RPMI7951 (cell line): ENCODE measurements at regions not wholly inside any gene's neighbourhood (a gene's known extent, or its start where the extent isn't known, plus 50 kb on each side); places are given as distances from the start of the nearest gene placed in this dataset.
A peak's percentile ranks its signal among the peaks of the same experiment; 100 is the strongest.

Source experiments
- DNase-seq: peaks from one replicate; pipeline ENCODE4 v3.0.0-alpha.2; 2012; ENCODE audit warnings: low read depth

GRCh38 chrX:38991656-38992440 is 190.6 kb downstream of the MID1IP1 start:
- DNase-seq = peak; percentile 13

GRCh38 chrX:38992441-38993096 is 191.3 kb downstream of the MID1IP1 start:
- no peak for DNase-seq

- no peak for DNase-seq
Observed at GRCh38 chrX:38993500-38993899, 192.2 kb downstream of the MID1IP1 start.

- DNase-seq = no peak
Observed at GRCh38 chrX:38999099-38999498, 197.8 kb downstream of the MID1IP1 start.

GRCh38 chrX:38999967-39000745 is 198.9 kb downstream of the MID1IP1 start:
- DNase-seq = peak; percentile 97

GRCh38 chrX:39000802-39001201 is 199.5 kb downstream of the MID1IP1 start:
- DNase-seq = peak; percentile 95

GRCh38 chrX:39002466-39002865 is 201.2 kb downstream of the MID1IP1 start:
- peak; percentile 45 for DNase-seq

GRCh38 chrX:39008549-39008948 is 207.3 kb downstream of the MID1IP1 start:
- no peak for DNase-seq

GRCh38 chrX:39011454-39012221 is 210.4 kb downstream of the MID1IP1 start:
- peak; percentile 62 for DNase-seq

- peak; percentile 62 for DNase-seq
Observed at GRCh38 chrX:39012621-39013111, 211.4 kb downstream of the MID1IP1 start.

- no peak for DNase-seq
Observed at GRCh38 chrX:39016556-39016955, 215.3 kb downstream of the MID1IP1 start.

GRCh38 chrX:39017077-39017476 is 215.8 kb downstream of the MID1IP1 start:
- DNase-seq = no peak

- no peak for DNase-seq
Observed at GRCh38 chrX:39017716-39018115, 216.5 kb downstream of the MID1IP1 start.

GRCh38 chrX:39018541-39018940 is 217.3 kb downstream of the MID1IP1 start:
- DNase-seq = no peak

- DNase-seq = no peak
Observed at GRCh38 chrX:39019056-39019455, 217.8 kb downstream of the MID1IP1 start.

- no peak for DNase-seq
Observed at GRCh38 chrX:39020051-39020669, 218.9 kb downstream of the MID1IP1 start.

- peak; percentile 22 for DNase-seq
Observed at GRCh38 chrX:39022106-39022505, 220.8 kb downstream of the MID1IP1 start.

- no peak for DNase-seq
Observed at GRCh38 chrX:39029221-39029620, 228.0 kb downstream of the MID1IP1 start.

- no peak for DNase-seq
Observed at GRCh38 chrX:39030636-39031035, 229.4 kb downstream of the MID1IP1 start.

GRCh38 chrX:39039890-39040289 is 238.6 kb downstream of the MID1IP1 start:
- no peak for DNase-seq
